ENCODE measurements at regions not wholly inside any gene's neighbourhood (a gene's known extent, or its start where the extent isn't known, plus 50 kb on each side); places are given as distances from the start of the nearest gene placed in this dataset.

- no peak for DNase-seq (ENCODE audit: low read depth)
Observed at GRCh38 chr18:10033016-10033399, 119.2 kb downstream of the VAPA start.

DNA sequence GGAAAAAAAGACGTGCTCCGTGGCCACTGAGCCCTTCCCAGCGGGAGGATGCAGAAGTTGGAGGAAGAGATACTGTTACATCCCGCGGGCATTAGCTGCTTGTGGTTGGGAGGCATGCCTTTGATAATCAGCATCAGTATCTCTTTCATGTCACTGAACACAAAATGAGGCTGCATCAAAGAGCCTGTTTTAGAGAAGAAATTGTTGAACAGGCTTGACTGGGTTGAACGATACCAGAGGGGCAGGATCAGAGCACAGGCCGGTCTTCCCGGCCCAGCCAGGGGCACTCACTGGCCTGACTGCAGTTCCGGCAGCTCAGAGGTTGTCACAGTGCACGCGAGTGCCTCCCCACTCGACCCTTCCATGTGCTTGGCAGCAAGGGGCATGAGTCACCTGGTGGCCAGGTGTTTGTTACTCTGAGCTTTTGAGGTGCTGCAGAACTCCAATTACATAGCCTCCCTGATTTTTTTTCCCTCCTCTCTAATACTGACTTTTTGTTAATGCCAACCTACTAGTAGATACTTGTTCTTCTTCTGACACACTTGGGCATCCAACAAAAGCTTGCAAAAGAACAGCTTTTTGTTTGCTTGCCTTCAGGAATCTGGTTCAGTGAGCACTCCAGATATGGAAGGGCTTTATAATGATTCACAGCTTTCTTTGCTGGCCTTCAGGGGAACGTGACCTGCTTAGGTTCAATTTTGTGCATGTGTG is 121.6 kb downstream of the VAPA start:
- DNase-seq (ENCODE audit: low read depth), result no peak

DNA sequence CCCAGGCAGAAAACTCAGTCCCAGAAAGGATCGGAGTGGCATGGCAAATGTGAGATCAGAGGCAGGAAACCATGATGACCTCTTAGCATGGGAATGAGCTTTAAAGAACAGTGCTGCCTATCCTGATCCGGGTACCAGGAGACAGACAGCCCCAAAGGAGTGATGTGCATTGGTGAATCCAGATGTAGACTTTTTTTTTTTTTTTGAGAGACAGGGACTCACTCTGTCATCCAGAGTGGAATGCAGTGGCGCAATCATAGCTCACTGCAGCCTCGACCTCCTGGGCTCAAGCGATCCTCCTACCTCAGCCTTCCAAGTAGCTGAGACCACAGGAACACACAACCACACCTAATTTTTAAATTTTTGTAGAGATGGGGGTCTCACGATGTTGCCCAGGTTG is 122.7 kb downstream of the VAPA start:
- no peak for DNase-seq (ENCODE audit: low read depth)

DNA sequence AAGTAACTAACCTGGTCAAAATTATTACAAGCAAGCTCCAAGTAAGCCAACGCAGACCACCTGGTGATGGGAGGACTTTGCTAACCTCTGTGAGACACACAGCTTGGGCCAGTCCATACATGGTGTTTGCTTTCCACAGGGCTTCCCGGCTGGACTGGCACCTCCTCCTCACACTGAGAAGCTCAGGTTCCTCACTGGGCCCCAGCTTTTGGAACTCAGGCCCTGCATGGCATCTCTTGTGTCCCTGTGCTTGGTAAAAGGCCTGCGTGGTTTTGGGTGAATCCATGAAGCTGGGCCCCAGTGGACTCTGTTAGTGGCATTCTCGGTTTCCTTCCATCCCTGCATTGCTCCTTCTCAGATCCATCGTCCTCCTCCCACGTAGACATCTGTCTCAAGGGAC is 123.4 kb downstream of the VAPA start:
- no peak for DNase-seq (ENCODE audit: low read depth)

DNA sequence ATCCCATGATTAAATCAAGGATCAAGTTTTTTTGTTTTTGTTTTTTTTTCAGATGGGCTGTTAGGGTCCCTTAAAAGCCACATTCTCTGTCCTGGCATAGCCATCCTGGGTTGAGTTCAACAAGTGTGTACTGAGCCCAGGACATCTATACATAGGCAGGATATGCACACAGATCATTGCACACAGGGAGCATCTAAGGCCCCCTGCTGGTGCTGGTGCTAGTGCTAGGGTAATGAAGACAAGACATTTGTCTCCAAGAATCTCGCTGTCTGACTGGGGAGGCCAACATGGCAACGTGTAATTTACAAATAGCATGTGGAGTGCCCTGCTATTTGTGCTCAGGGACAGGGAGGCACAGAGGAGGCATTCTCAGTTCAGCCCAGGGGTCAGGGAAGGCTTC is 124.5 kb downstream of the VAPA start:
- DNase-seq (ENCODE audit: low read depth), result no peak

DNA sequence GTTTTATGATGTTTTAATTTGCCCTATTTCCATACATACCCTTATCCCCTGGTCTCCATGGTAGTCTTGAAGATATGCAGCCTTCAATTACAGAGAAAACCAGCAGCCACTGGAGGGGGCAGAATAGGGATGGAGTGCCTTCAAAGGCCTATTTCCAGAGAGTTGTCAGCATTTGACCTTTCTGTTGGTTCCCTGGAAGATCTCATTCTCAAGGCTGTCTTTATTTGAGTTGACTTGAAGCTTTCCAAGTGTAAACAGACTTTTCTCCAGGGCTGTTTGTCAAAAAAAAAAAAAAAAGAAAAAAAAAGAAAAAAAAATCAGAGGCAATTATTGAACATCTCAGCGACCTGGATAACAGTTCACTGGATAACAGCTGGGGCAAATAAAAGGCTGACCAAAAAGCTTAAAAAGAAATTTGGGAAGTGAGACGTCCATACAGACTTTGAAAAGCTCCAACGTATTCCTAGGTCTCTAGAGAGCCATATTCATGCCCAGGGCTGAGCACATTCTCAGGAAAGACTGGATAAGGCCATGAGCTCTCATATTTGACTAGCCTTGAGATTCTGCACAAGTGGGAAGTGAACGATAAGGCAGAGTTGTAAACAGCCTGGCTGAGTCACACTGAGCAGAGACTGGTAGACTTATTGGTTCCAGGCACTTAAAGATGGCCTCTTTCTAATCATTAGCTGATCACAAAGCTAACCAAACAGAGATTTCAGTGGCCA is 126.6 kb downstream of the VAPA start:
- DNase-seq (ENCODE audit: low read depth), result no peak

DNA sequence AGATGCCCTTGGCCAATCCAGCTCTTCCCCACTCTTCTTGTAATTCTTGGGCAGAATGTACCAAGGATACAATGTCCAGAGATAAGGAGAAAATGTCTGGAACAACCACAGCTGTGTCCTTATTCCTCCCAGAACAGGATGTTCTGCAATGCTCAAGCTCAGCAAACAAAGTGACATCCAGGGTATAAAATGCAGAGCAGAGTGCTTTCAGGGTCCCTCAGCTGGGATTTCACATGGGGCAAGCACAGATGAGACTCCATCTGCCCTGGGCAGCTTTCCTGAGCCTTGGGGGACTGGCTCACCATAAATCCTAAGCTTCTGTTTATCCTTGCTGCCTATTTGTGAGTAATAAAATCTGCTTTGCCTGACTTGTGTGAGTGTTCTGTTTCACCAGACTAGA is 127.4 kb downstream of the VAPA start:
- DNase-seq (ENCODE audit: low read depth), result no peak

DNA sequence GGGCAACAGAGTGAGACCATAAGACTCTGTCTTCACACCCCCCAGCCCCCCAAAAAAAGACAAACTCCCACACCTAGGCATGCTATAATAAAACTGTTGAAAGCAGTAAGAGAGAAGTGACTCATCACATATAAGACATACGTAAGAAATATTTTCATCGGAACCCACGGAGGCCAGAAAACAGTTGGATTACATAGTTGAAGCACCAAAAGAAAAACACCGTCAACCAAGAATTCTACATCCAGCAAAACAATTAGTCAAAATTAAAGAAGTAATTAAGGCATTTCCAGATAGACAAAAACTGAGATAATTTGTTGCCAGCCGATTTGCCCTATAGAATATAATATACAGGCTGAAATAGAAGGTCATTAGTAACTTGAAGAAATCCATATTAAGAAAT is 128.7 kb downstream of the VAPA start:
- no peak for DNase-seq (ENCODE audit: low read depth)

DNA sequence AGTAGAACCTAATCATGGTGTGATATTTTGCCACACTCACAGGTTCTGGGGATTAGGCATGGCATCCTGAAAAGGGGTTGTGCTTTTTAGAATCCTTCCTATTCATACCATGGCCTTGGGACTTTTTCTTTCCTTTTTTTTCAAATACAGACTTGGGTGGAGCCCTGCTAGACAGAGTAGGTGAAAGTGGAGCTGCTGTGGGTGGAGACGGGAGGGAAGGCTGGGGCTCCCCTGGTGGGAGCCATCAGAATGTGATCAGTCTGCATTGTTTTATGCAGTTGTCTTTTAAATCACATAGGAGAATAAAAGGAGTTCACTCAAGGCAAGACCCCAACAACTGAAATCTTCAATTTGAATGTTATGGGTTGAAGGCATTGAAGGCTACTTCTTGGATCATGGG is 130.2 kb downstream of the VAPA start:
- no peak for DNase-seq (ENCODE audit: low read depth)

DNA sequence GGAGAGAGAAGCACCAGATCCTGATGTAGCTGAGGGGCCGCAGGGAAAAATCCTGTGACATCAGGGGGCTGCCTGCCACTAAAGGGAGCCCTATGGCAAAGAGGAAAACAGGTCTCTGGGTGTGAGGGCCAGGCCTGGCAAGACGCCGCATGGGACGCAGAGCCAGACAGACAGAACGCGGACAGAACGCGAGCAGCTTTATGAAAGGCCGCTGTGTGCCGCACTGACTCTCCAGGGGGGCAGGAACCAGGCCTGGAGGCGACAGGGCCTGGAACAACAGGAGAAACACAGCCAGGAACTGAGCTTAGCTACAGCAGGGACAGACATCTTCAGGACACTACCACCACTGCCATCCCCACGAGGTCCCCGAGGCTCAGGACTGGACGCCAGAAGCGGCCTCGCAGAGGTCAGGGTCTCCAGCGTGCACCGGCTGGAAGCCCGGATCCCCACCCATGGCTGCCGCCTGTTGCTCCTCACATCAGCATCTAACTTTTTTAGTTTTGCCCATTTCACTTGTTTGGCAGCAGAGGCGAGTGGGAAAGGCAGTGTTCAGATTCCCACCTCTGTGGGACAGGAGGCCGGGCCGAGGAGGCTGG is 131.6 kb downstream of the VAPA start:
- DNase-seq (ENCODE audit: low read depth), result no peak

GRCh38 chr18:10046178-10046807 is 132.5 kb downstream of the VAPA start:
- no peak for DNase-seq (ENCODE audit: low read depth)

DNA sequence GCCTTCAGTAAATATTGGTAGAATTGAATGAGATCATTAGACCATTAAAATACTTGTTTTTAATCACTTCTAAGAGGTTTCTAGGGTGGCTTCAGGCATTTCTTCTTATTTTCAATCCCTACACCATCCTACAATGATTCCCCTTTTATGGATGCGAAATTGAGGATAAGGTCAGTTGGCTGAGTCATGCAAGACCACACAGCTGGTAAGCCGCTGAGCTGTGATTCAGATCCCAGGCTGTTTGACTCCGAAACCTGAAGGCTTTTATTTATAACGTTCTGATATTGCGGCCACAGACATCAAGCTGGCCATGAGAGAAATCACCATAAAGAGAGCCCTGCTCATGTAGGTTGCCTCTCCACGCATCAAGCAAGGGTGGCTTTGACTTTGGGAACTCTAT is 133.4 kb downstream of the VAPA start:
- DNase-seq (ENCODE audit: low read depth), result no peak

DNA sequence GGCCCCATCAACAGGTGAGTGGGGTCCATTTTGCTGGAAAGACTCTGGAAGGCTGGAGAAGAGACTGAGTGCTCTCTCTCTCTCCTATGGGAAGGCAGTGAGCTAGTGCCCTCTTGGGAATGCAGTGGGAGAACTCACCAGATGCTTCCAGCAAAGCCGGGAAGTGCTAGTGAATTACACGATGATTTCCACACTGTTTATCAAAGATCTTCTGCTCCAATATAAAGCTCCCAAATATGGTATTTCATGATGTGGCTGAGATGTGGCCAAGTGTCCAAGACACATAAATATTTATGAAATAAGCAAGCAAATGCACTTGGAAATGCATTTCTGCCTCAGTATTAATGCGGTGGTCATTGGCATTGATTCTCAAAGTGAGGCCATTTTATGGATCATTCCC is 135.9 kb downstream of the VAPA start:
- DNase-seq (ENCODE audit: low read depth), result no peak

DNA sequence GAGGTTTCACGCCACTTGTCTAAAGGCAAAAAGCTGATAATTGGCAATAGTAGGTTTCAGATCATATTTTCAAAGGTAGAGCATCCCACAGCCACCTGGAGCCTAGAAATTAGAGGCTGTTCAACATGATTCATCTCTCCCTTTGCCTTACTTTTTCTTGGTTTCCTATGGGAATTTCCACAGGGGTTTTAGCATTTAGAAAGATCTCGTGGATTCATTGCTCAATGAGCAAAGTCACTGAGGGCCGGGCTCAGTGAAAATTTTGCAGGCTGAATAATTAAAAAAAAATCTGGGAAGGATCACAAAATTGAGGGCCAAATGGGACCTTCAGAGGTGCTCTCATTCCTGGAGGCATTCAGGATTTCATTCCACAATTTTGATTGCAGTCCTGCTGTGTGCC is 137.1 kb downstream of the VAPA start:
- DNase-seq (ENCODE audit: low read depth), result no peak

DNA sequence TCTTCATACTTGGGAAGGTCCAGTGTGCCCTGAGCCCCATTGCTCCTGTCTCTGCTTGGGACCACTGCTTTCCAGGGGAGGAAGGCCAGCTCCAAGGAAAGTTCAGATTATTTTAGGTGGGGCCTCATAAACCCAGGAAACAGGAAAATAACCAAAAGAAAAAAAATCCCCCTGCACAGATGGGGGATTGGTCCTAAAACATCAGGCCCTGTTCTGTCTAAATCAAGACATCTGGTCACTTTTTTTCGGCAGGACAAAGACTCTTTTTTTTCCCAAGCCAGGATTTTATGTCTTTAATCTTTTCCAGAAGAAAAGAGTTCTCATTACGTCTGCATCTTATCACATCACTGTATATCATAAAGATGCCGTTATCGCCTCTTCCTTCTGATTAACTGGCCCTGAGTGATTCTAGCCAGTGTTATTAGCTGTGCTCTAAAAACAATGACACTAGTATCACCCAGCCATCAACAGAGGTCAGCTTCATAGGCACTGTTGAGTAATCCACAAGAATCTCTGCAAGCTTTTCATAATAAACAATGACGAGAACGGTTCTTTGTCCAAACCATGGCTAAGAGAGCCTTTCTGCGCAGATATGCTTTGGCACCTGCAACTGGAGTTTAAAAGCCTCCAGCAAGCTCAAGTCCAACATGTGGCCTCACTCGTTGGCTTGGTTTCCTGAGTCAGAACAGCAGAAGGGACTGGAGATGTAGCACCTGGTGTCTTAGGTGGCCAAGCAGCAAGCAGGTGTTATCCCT is 138.2 kb downstream of the VAPA start:
- DNase-seq (ENCODE audit: low read depth), result no peak

DNA sequence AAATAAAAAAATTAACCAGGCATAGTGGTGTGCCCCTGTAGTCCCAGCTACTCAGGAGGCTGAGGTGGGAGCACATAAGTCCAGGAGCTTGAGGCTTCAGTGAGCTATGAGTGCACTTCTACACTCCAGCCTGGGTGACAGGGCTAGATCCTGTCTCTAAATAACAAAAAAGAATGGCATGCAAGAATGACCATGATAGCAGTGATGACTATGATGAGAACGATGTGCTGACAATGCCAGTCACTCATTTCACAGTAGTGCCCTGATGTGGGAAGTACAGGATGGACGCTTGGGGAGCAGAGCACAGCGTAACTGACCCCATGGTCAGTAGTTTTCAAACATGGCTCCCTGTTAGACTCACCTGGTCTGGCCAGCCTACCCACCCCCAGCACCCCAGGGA is 139.1 kb downstream of the VAPA start:
- DNase-seq (ENCODE audit: low read depth), result no peak

DNA sequence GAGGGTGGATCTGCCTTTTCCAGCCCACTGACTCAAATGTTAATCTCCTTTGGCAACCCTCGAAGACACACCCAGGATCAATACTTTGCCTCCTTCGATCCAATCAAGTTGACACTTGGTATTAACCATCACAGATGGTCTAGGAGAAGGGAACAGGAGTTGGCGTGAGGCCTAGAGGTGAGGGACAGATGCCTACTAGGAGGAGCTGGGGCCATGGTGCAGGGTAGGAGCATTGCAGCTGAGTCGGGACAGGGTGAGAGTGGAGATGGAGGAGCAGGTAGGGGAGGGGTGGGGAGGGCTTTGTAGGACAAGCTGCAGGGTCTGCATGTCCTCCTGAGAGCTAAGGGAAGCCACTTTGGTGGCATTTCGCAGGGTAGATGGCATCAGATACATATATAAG is 140.0 kb downstream of the VAPA start:
- DNase-seq (ENCODE audit: low read depth), result no peak

- DNase-seq (ENCODE audit: low read depth), result no peak
Observed at GRCh38 chr18:10054366-10054765, 140.6 kb downstream of the VAPA start.

DNA sequence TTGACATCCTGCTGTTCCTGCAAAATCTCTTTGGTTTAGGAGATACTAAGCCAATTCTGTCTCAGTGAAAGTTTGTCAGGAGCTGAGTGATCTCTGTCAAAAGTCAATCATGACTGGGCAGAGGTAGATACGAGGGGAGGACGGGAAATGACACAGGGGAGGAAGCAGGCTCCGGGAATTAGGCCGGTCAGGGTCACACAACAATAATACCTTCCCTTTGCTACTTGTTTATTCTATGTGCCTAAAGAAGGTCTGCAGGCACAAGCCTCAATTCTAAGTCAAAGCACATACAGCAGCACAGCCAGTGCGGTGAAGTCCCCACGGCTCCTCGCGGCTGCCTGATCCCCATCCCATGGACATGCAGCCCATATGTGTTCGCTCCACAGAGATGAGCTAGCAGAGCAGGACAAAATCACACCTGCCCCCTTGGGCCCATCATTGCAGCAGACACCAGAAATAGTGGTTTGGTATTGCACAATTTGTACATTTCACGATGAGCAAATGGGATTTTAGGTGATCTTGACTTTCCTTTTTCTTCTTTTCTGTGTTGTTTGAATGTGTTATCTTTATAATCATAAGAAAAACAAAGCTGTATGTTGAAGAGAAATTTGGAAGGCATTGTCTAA is 141.4 kb downstream of the VAPA start:
- no peak for DNase-seq (ENCODE audit: low read depth)

- DNase-seq (ENCODE audit: low read depth), result no peak
Observed at GRCh38 chr18:10056506-10056905, 142.7 kb downstream of the VAPA start.

DNA sequence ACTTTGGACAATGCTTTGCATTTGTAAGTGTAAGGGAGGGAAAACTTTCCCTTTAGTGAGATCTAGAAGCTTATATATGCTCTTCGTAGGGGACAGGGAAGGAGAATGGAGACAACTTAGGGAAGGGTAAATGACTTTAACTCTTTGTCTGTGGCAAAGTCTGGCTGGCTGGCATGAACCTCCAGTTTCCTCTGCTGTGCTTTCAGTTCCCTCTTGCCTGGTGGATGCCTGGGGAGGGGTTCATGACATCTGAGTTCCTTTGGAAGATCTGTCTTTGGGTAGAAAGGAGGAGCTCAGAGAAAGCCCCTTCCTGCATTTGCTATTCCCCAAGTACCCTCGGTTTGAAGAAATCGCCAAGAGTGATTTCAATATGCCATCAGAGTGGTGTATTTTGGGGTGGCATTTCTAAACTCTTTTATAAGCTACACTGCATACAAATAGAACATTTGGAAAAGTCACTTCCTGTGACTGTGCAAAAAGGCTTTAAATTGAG is 143.6 kb downstream of the VAPA start:
- DNase-seq (ENCODE audit: low read depth), result no peak

Measured in activated gamma-delta T cell treated with anti-CD3 and anti-CD28 coated beads, Interleukin-2, amount 50 U/mL, for 16 hours (primary cell).